Peyer's patch (tissue), 4 donors: ENCODE measurements at regions not wholly inside any gene's neighbourhood (a gene's known extent, or its start where the extent isn't known, plus 50 kb on each side); places are given as distances from the start of the nearest gene placed in this dataset.

Experiments
- CTCF ChIP-seq, 6 experiments: fragments of 450-650 bp in 4 of 6; fragments of 200-600 bp in 2 of 6; sonication (generic) in 1 of 6; IDR thresholded peaks; one replicate each; pipeline ENCODE4 v1.5.1; 2017 to 2019; ENCODE audit warnings: antibody characterized with exemption in 6 of 6, mild to moderate bottlenecking in 3 of 6, moderate library complexity in 1 of 6
- POLR2A ChIP-seq, 2 donors: fragments of 450-650 bp; IDR thresholded peaks; one replicate each; pipeline ENCODE4 v1.5.1; 2017; ENCODE audit warnings: antibody characterized with exemption in 2 of 2, mild to moderate bottlenecking in 2 of 2, moderate library complexity in 2 of 2

GRCh38 chr12:4086481-4086880 is 187.1 kb upstream of the CCND2 start:
- no peak for TF ChIP-seq POLR2A (IDR thresholded peaks at IDR 0.05)
- TF ChIP-seq CTCF (IDR thresholded peaks at IDR 0.05): no peak
